PC-3 (cell line): ENCODE measurements at regions not wholly inside any gene's neighbourhood (a gene's known extent, or its start where the extent isn't known, plus 50 kb on each side); places are given as distances from the start of the nearest gene placed in this dataset.

ENCODE experiments used
- ATAC-seq: fragments of 200-7000 bp; cut with Tn5 transposase; 2 replicates; pipeline ENCODE4 v1.9.1; 2020; ENCODE audit warnings: mild to moderate bottlenecking, moderate library complexity
- BruUV-seq: library from RNA; stranded (reverse); fragments of 400-500 nt; replicated peaks from 2 replicates; lab custom pipeline; 2021; lab: Mats Ljungman, UMichigan
- CTCF ChIA-PET: fragments of 300-600 bp; sonication (Branson Sonifier 250); formaldehyde crosslinking; loops from one replicate; lab custom pipeline; 2022; ENCODE audit warnings: antibody characterized with exemption; lab: Charles Lee
- POLR2A ChIA-PET: fragments of 300-600 bp; sonication (Branson Sonifier 250); formaldehyde crosslinking; loops from one replicate; lab custom pipeline; 2022; ENCODE audit warnings: antibody characterized with exemption; ENCODE audit not compliant: unreplicated experiment; lab: Charles Lee
- DNase-seq: peaks from one replicate; pipeline ENCODE4 v3.0.0-alpha.2; 2015
- H2AFZ ChIP-seq: fragments of 300-600 bp; sonication (generic); 2 replicates; pipeline ENCODE4 v1.6.0; 2016; ENCODE audit warnings: antibody characterized with exemption, low read length
- H3F3A ChIP-seq: fragments of 300-600 bp; sonication (generic); one replicate; pipeline ENCODE4 v1.6.0; 2017; ENCODE audit warnings: antibody characterized with exemption, low read length, control low read depth, mild to moderate bottlenecking; ENCODE audit not compliant: unreplicated experiment
- H3K27ac ChIP-seq: fragments of 300-600 bp; sonication (generic); 2 replicates; pipeline ENCODE4 v1.5.1; 2016; ENCODE audit warnings: mild to moderate bottlenecking, low read length
- H3K27me3 ChIP-seq: fragments of 300-600 bp; sonication (generic); 2 replicates; pipeline ENCODE4 v1.6.1; 2016; ENCODE audit warnings: low read length, mixed read lengths
- H3K36me3 ChIP-seq: fragments of 300-600 bp; sonication (generic); 2 replicates; pipeline ENCODE4 v1.6.1; 2016; ENCODE audit warnings: low read depth, mixed run types, low read length, mixed read lengths
- H3K4me1 ChIP-seq: fragments of 300-600 bp; sonication (generic); 2 replicates; pipeline ENCODE4 v1.5.1; 2016; ENCODE audit warnings: low read length; ENCODE audit not compliant: insufficient read depth
- H3K4me2 ChIP-seq: fragments of 300-600 bp; sonication (generic); 2 replicates; pipeline ENCODE4 v1.6.0; 2016; ENCODE audit warnings: low read length
- H3K4me3 ChIP-seq: fragments of 300-600 bp; sonication (generic); 2 replicates; pipeline ENCODE4 v1.5.1; 2016; ENCODE audit warnings: mild to moderate bottlenecking, low read length, mixed read lengths
- H3K79me2 ChIP-seq: fragments of 300-600 bp; sonication (generic); 2 replicates; pipeline ENCODE4 v1.6.1; 2017; ENCODE audit warnings: low read length, mixed read lengths
- H3K9ac ChIP-seq: fragments of 300-600 bp; sonication (generic); 2 replicates; pipeline ENCODE4 v1.6.0; 2016; ENCODE audit warnings: mild to moderate bottlenecking, low read length
- H3K9me2 ChIP-seq: fragments of 300-600 bp; sonication (generic); replicated peaks from 2 replicates; pipeline ENCODE4 v1.6.1; 2016; ENCODE audit warnings: mixed run types, low read length, mixed read lengths
- H3K9me3 ChIP-seq: fragments of 300-600 bp; sonication (generic); 2 replicates; pipeline ENCODE4 v1.6.1; 2016; ENCODE audit warnings: low read length, mixed read lengths
- H4K20me1 ChIP-seq: fragments of 300-600 bp; sonication (generic); 2 replicates; pipeline ENCODE4 v1.6.1; 2016; ENCODE audit warnings: low read length, mixed read lengths
- CTCF ChIP-seq: fragments of 300-600 bp; sonication (generic); conservative IDR thresholded peaks from 2 replicates; pipeline ENCODE4 v1.5.1; 2017; ENCODE audit warnings: antibody characterized with exemption, low read depth, mild to moderate bottlenecking, low read length
- EZH2 ChIP-seq: fragments of 300-600 bp; sonication (generic); IDR thresholded peaks from one replicate; pipeline ENCODE4 v1.6.1; 2017; ENCODE audit warnings: antibody characterized with exemption, mild to moderate bottlenecking, low read length; ENCODE audit not compliant: unreplicated experiment
- EZH2phosphoT487 ChIP-seq: fragments of 300-600 bp; sonication (generic); IDR thresholded peaks from 2 replicates; pipeline ENCODE4 v1.6.1; 2018; ENCODE audit warnings: mild to moderate bottlenecking, antibody characterized with exemption, low read length, borderline replicate concordance
- intact Hi-C: fragments of 100-400 bp; cut with micrococcal nuclease; formaldehyde crosslinking; loops from 2 replicates; pipeline ENCODE4 v1.9.0; 2023

GRCh38 chr2:102927854-102928267 lies 166.0 kb downstream of the TMEM182 start:
- Histone ChIP-seq H3K27me3 (peaks cover 47% of the 10 kb centered on the region), H3K9ac (no peak overlapping the region), H3K9me2 (0 out of 2 replicates have a peak, but pooled peaks cover 5% of the 10 kb centered on the region), H3K27ac (no peak overlapping the region), H4K20me1 (no peaks in the 10 kb centered on the region), H3K4me3 (no peak overlapping the region), H3F3A (no peaks in the 10 kb centered on the region), H3K79me2 (no peaks in the 10 kb centered on the region), H3K4me2 (no peak overlapping the region), H3K4me1 (peaks cover 4% of the 10 kb centered on the region; the same call in 1 of the 2 replicates), H2AFZ (no peak overlapping the region), H3K9me3 (no peaks in the 10 kb centered on the region), H3K36me3 (no peaks in the 10 kb centered on the region)
- intact Hi-C loops = no loop called here
- ChIA-PET CTCF (no interaction called here), POLR2A (interaction anchor here (0.6 kb wide), 1 partner anchor 9 kb away, joined by 4 read pairs; no protein-coding TSS in a partner anchor)
- no TSS peak for BruUV-seq
- no peak for ATAC-seq
- DNase-seq = no peak
- no peak for TF ChIP-seq EZH2
- no peak for TF ChIP-seq CTCF
- no peak for TF ChIP-seq EZH2phosphoT487

- Histone ChIP-seq H3K9ac (no peak overlapping the region), H3K4me3 (no peak overlapping the region), H3K9me2 (no peaks in the 10 kb centered on the region), H3K9me3 (no peaks in the 10 kb centered on the region), H4K20me1 (no peaks in the 10 kb centered on the region), H3K4me2 (no peak overlapping the region), H3K27ac (no peak overlapping the region), H3K79me2 (no peaks in the 10 kb centered on the region), H3K36me3 (no peaks in the 10 kb centered on the region), H3F3A (no peaks in the 10 kb centered on the region), H3K4me1 (peaks cover 4% of the 10 kb centered on the region; the same call in 1 of the 2 replicates), H2AFZ (no peak overlapping the region), H3K27me3 (peaks cover 47% of the 10 kb centered on the region)
- DNase-seq = no peak
- intact Hi-C loops = no loop called here
- TF ChIP-seq EZH2 (no peak), CTCF (no peak), EZH2phosphoT487 (no peak)
- ChIA-PET CTCF (no interaction called here), POLR2A (no interaction called here)
- no peak for ATAC-seq
- BruUV-seq = no TSS peak
Observed at GRCh38 chr2:102929721-102930120, 167.9 kb downstream of the TMEM182 start.

- peaks cover 4% of the 10 kb centered on the region; the same call in 1 of the 2 replicates for H3K4me1 ChIP-seq
- peaks cover 51% of the 10 kb centered on the region for H3K27me3 ChIP-seq
- H3K79me2 ChIP-seq = no peaks in the 10 kb centered on the region
- H3K9me2 ChIP-seq = no peaks in the 10 kb centered on the region
- H4K20me1 ChIP-seq = no peaks in the 10 kb centered on the region
- H3K4me2 ChIP-seq = no peak overlapping the region
- intact Hi-C loops = no loop called here
- TF ChIP-seq EZH2 (no peak), EZH2phosphoT487 (no peak), CTCF (no peak)
- no peak overlapping the region for H3K4me3 ChIP-seq
- peak; percentile 56 for ATAC-seq
- H3K9me3 ChIP-seq = no peaks in the 10 kb centered on the region
- no peaks in the 10 kb centered on the region for H3F3A ChIP-seq
- ChIA-PET CTCF (no interaction called here), POLR2A (no interaction called here)
- peak; percentile 55 for DNase-seq
- H2AFZ ChIP-seq = no peak overlapping the region
- no peak overlapping the region for H3K27ac ChIP-seq
- no peak overlapping the region for H3K9ac ChIP-seq
- no peaks in the 10 kb centered on the region for H3K36me3 ChIP-seq
- BruUV-seq = no TSS peak
Observed at GRCh38 chr2:102932501-102932900, 170.7 kb downstream of the TMEM182 start.
